Suprapubic skin (tissue), 4 donors: ENCODE measurements at regions not wholly inside any gene's neighbourhood (a gene's known extent, or its start where the extent isn't known, plus 50 kb on each side); places are given as distances from the start of the nearest gene placed in this dataset.

Experiments used
- DNase-seq, 2 donors: peaks; one replicate each; pipeline ENCODE4 v3.0.0-alpha.2; 2019; ENCODE audit warnings: low spot score in 2 of 2
- H3K27ac ChIP-seq: fragments of 200-600 bp; sonication (generic); one replicate; pipeline ENCODE4 v1.5.1; 2019
- H3K27me3 ChIP-seq: fragments of 200-600 bp; sonication (generic); one replicate; pipeline ENCODE4 v1.5.1; 2019
- H3K36me3 ChIP-seq: fragments of 200-600 bp; sonication (generic); one replicate; pipeline ENCODE4 v1.5.1; 2019
- H3K4me1 ChIP-seq: fragments of 200-600 bp; sonication (generic); one replicate; pipeline ENCODE4 v1.5.1; 2019
- H3K4me3 ChIP-seq: fragments of 200-600 bp; sonication (generic); one replicate; pipeline ENCODE4 v1.5.1; 2019; ENCODE audit warnings: mild to moderate bottlenecking
- H3K9me3 ChIP-seq: fragments of 200-600 bp; sonication (generic); one replicate; pipeline ENCODE4 v1.5.1; 2019
- EP300 ChIP-seq: sonication (generic); formaldehyde crosslinking; IDR thresholded peaks from one replicate; pipeline ENCODE4 v1.6.1; 2017; ENCODE audit warnings: antibody characterized with exemption
- POLR2A ChIP-seq, 2 donors: fragments of 450-650 bp; IDR thresholded peaks; one replicate each; pipeline ENCODE4 v1.6.1; 2017; ENCODE audit warnings: antibody characterized with exemption in 2 of 2, mild to moderate bottlenecking in 2 of 2, moderate library complexity in 2 of 2
- POLR2AphosphoS5 ChIP-seq, 3 donors: sonication (generic); formaldehyde crosslinking; IDR thresholded peaks; one replicate each; pipeline ENCODE4 v1.6.1; 2017; ENCODE audit warnings: antibody characterized with exemption in 3 of 3
- WGBS: methylation state at CpG from one replicate; pipeline ENCODE4 v1.1.5; 2018; 5-methylcytosine and 5-hydroxymethylcytosine counted together
- TF ChIP-seq, protein P1 (sequence below), 2 donors: fragments of 200-600 bp in 1 of 2; fragments of 450-650 bp in 1 of 2; sonication (generic) in 1 of 2; IDR thresholded peaks; one replicate each; pipeline ENCODE4 v1.5.1; 2016 to 2019; ENCODE audit warnings: antibody characterized with exemption in 2 of 2, mild to moderate bottlenecking in 1 of 2, moderate library complexity in 1 of 2

DNA sequence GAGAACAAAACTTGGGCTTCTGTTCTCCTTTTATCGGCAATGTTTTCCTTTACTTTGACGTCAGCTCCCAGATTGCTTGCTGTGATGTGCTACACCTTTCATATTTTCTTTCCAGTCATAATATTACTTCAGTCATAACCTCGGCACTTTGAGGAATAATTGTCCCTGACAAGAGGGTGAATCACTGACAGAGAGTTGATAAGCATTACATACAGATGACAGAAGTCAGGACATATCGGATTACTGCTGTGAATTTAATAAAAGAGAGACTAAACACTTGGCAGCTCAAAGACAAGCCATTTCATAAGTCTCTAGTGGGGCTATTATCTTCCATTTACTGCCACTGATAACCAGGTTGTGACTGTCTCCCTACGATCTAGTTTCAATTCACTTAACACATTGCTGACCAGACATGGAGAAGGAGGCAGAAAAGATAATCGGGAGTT lies 362.1 kb upstream of the ARRDC4 start:
- H3K27me3 ChIP-seq: no peaks in the 10 kb centered on the region
- TF ChIP-seq POLR2A (IDR thresholded peaks at IDR 0.05): no peak
- TF ChIP-seq POLR2AphosphoS5 (IDR thresholded peaks at IDR 0.05): no peak
- TF ChIP-seq, protein P1, sequence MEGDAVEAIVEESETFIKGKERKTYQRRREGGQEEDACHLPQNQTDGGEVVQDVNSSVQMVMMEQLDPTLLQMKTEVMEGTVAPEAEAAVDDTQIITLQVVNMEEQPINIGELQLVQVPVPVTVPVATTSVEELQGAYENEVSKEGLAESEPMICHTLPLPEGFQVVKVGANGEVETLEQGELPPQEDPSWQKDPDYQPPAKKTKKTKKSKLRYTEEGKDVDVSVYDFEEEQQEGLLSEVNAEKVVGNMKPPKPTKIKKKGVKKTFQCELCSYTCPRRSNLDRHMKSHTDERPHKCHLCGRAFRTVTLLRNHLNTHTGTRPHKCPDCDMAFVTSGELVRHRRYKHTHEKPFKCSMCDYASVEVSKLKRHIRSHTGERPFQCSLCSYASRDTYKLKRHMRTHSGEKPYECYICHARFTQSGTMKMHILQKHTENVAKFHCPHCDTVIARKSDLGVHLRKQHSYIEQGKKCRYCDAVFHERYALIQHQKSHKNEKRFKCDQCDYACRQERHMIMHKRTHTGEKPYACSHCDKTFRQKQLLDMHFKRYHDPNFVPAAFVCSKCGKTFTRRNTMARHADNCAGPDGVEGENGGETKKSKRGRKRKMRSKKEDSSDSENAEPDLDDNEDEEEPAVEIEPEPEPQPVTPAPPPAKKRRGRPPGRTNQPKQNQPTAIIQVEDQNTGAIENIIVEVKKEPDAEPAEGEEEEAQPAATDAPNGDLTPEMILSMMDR (IDR thresholded peaks at IDR 0.05): no peak
- TF ChIP-seq EP300: no peak
- no peaks in the 10 kb centered on the region for H3K4me1 ChIP-seq
- no peak for DNase-seq
- no peak overlapping the region for H3K27ac ChIP-seq
- H3K4me3 ChIP-seq: no peak overlapping the region
- no peaks in the 10 kb centered on the region for H3K36me3 ChIP-seq
- H3K9me3 ChIP-seq: no peaks in the 10 kb centered on the region
- 67% methylated on average over 6 of the region's 6 CpGs for WGBS

DNA sequence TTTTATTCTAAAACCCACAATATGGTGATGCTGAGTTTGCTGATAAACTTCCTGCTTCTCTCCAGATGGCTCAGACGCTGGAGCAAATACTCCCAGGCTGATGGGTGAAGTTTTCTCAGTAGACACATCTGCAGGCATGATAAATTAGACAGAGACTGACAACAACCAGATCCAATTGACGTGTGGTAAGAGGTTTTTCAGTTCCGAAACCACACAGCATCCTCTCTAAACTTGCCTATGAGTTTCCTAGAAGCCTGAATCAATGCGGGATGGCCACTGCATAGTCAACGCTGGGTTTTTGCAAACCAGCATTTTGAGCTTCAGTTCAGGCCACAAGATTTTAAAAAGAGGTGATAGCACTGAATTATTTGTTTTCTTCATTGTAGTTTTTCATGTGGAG lies 360.3 kb upstream of the ARRDC4 start:
- WGBS: 64% methylated on average over 5 of the region's 5 CpGs
- Histone ChIP-seq H3K36me3 (no peaks in the 10 kb centered on the region), H3K4me1 (no peaks in the 10 kb centered on the region), H3K9me3 (no peaks in the 10 kb centered on the region), H3K4me3 (no peak overlapping the region), H3K27ac (no peak overlapping the region), H3K27me3 (no peaks in the 10 kb centered on the region)
- TF ChIP-seq POLR2A (IDR thresholded peaks at IDR 0.05) (no peak), EP300 (no peak), POLR2AphosphoS5 (IDR thresholded peaks at IDR 0.05) (no peak)
- TF ChIP-seq, protein P1 (IDR thresholded peaks at IDR 0.05): no peak
- no peak for DNase-seq

DNA sequence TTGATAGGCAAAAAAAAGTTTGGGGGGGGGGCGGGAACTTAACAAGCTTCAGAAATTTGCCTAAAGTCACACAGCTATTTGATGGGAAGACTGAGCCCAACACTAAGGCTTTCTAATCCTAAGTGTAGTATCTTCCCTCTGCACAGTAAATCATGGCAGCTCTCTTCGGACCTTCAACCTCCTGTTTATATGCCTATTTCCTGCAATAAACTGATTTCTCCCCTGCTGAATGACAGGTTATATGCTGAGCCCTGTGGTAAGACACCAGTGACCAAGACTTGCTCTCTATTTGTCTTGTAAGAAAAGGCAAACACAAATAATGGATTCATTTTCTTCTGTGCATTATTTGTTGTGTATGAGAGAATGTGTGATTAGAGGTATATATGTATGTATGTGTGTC lies 355.8 kb upstream of the ARRDC4 start:
- Histone ChIP-seq H3K4me3 (no peak overlapping the region), H3K27ac (no peak overlapping the region), H3K36me3 (no peaks in the 10 kb centered on the region), H3K4me1 (no peaks in the 10 kb centered on the region), H3K9me3 (peaks cover 4% of the 10 kb centered on the region), H3K27me3 (no peaks in the 10 kb centered on the region)
- WGBS: 26% methylated on average over 2 of the region's 2 CpGs
- no peak for DNase-seq
- TF ChIP-seq POLR2A (IDR thresholded peaks at IDR 0.05) (no peak), POLR2AphosphoS5 (IDR thresholded peaks at IDR 0.05) (no peak), EP300 (no peak)
- TF ChIP-seq, protein P1 (IDR thresholded peaks at IDR 0.05): no peak

DNA sequence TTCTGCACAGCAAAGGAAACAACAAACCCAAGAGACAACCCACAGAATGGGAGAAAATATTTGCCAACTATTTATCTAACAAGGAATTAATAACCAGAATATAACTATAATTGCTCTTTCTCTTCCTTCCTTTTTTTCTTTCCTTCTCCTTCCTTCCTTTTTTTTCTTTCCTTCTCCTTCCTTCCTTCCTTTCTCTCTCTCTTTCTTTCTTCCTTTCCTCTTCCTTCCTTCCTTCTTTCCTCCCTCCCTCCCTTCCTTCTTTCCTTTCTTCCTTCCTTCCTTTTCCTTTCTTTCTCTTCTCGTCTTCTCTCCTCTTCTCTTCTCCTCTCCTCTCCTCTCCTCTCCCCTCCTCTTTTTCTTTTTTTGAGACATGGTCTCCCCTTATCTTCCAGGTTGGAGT lies 345.4 kb upstream of the ARRDC4 start:
- Histone ChIP-seq H3K4me1 (no peaks in the 10 kb centered on the region), H3K27me3 (no peaks in the 10 kb centered on the region), H3K36me3 (no peaks in the 10 kb centered on the region), H3K4me3 (no peak overlapping the region), H3K27ac (no peak overlapping the region), H3K9me3 (peaks cover 11% of the 10 kb centered on the region)
- DNase-seq: no peak
- no peak for TF ChIP-seq POLR2AphosphoS5 (IDR thresholded peaks at IDR 0.05)
- TF ChIP-seq, protein P1 (IDR thresholded peaks at IDR 0.05): no peak
- TF ChIP-seq EP300: no peak
- no peak for TF ChIP-seq POLR2A (IDR thresholded peaks at IDR 0.05)
- WGBS: 94% methylated on average over 1 of the region's 1 CpG

DNA sequence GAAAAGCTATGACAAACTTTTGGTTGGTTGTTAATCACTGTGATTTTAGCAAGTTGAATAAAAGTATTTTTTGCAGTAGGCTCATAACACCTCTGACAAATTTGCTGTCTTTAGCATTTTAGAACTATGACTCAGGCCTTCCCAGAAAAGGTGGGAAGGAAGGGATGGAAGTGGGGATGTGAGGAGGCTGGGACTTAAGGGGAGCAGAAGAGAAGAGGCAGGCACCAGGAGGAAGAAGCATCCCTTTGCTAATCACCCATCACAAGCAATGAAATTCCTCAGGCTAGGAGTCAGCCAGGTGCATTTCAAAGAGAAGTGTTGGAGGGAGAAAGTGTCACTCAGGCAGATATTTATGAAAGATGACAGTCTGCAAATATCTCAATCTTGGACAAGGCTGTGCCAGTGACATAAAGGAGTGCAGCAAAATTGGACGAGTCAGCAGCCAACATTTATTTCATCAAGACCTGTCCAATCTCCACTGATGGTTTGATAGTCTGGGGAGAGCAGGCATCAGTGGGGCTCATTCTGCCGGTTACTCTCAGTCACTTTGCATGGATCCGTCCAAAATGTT lies 337.3 kb upstream of the ARRDC4 start:
- TF ChIP-seq EP300: no peak
- 43% methylated on average over 3 of the region's 3 CpGs for WGBS
- DNase-seq: no peak
- H3K27me3 ChIP-seq: no peaks in the 10 kb centered on the region
- H3K4me1 ChIP-seq: no peaks in the 10 kb centered on the region
- H3K9me3 ChIP-seq: no peaks in the 10 kb centered on the region
- H3K27ac ChIP-seq: no peak overlapping the region
- H3K36me3 ChIP-seq: no peaks in the 10 kb centered on the region
- H3K4me3 ChIP-seq: no peak overlapping the region

DNA sequence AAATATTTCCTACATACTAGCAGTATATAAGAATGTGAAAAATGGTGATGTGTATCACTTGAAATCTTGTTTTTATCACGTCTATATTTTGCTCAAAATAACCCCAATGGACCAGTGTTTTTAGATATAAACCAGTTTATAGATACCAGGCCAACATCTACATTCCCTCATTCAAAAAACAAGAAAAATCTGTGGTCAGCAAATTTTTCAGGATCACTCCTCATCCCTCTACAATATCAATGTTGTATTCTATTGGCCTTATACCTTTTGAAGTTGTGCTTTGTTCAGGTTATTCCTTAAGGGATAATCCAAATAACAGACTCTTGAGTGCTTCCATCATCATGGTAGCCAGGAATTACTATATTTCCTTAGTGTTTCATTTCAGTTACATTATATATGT lies 332.9 kb upstream of the ARRDC4 start:
- Histone ChIP-seq H3K27me3 (no peaks in the 10 kb centered on the region), H3K9me3 (no peaks in the 10 kb centered on the region), H3K27ac (no peak overlapping the region), H3K4me3 (no peak overlapping the region), H3K4me1 (no peaks in the 10 kb centered on the region), H3K36me3 (no peaks in the 10 kb centered on the region)
- 59% methylated on average over 1 of the region's 1 CpG for WGBS
- TF ChIP-seq EP300 (no peak), POLR2AphosphoS5 (IDR thresholded peaks at IDR 0.05) (no peak), POLR2A (IDR thresholded peaks at IDR 0.05) (no peak)
- TF ChIP-seq, protein P1 (IDR thresholded peaks at IDR 0.05): no peak
- DNase-seq: no peak
